Neuron (in vitro differentiated cells): ENCODE measurements at regions not wholly inside any gene's neighbourhood (a gene's known extent, or its start where the extent isn't known, plus 50 kb on each side); places are given as distances from the start of the nearest gene placed in this dataset.

ENCODE experiments used
- H2AFZ ChIP-seq: one replicate; pipeline ENCODE4 v1.6.1; 2013; ENCODE audit warnings: low read depth, mild to moderate bottlenecking, inconsistent platforms, low read length, moderate library complexity
- H3K27me3 ChIP-seq: one replicate; pipeline ENCODE4 v1.6.1; 2013; ENCODE audit warnings: low read length; ENCODE audit not compliant: insufficient read depth
- H3K36me3 ChIP-seq: one replicate; pipeline ENCODE4 v1.6.1; 2013; ENCODE audit warnings: low read length; ENCODE audit not compliant: insufficient read depth
- H3K4me1 ChIP-seq: one replicate; pipeline ENCODE4 v1.6.1; 2013; ENCODE audit warnings: low read length; ENCODE audit not compliant: insufficient read depth
- H3K4me3 ChIP-seq: 2 replicates; pipeline ENCODE4 v1.5.1; 2013; ENCODE audit warnings: mild to moderate bottlenecking, low read length, moderate library complexity
- H3K9me3 ChIP-seq: one replicate; pipeline ENCODE4 v1.6.1; 2013; ENCODE audit warnings: low read length

DNA sequence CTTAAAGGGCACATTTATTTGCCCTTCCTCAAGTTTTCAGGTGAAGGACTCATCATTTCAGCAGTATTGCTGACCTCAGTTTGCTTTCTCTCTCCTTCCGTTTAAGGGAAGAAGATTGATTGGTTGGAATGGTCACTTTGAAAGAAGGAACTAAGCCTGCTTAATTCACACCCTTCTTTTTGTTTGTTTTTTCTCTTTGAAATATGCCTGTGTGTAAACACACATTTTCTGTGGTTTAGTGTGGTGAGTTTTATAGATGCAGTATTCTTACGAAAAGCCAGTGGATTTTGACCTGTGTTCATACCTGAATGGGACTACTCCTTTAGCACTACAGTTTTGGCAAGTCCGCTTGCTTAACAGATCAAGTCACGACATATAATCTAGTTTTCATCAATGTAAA lies 548.8 kb upstream of the EPHA7 start:
- Histone ChIP-seq H2AFZ (no peak overlapping the region), H3K4me3 (no peak overlapping the region), H3K27me3 (no peaks in the 10 kb centered on the region), H3K9me3 (no peaks in the 10 kb centered on the region), H3K36me3 (no peaks in the 10 kb centered on the region), H3K4me1 (peaks cover 5% of the 10 kb centered on the region)

DNA sequence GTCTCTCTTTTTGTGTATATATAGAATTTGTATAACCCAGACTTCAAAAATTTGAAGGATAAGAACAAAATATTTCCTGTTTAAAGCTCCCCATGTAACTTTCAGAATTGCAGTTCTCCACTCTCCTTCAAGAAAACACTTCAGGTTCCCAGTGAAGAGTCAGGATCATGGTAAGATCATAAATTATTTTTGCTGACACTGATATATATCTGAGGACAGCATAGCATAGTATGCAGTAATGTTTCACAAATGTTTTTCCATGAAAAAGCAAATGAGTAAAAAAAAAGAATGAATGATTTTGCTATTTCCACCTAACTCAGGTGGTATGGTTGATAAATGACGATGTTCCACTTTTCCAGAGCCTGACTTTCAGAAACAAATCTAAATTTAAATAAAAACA lies 545.6 kb upstream of the EPHA7 start:
- Histone ChIP-seq H3K27me3 (no peaks in the 10 kb centered on the region), H3K4me3 (no peak overlapping the region), H2AFZ (no peak overlapping the region), H3K9me3 (no peaks in the 10 kb centered on the region), H3K4me1 (peaks cover 5% of the 10 kb centered on the region), H3K36me3 (no peaks in the 10 kb centered on the region)

DNA sequence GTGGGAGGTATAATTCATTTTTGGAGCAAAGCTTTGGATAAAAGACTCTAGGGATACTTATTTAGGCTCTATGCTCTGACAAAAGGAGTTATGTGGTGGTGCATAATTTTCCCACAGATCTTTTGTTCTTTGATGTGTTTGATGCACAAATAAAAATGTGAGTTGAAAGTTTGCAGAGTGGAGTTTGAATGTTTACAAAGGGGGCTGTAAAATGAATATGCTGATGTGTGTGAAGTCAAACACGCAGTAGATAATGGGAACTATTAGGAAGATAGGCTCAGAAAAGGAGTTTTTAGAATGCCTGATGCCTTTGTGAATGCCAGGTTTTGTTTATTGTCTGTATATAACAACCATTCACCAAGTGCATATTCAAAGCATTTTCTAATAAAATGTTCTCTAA lies 545.0 kb upstream of the EPHA7 start:
- Histone ChIP-seq H3K4me1 (peaks cover 5% of the 10 kb centered on the region), H2AFZ (no peak overlapping the region), H3K4me3 (no peak overlapping the region), H3K27me3 (no peaks in the 10 kb centered on the region), H3K36me3 (no peaks in the 10 kb centered on the region), H3K9me3 (no peaks in the 10 kb centered on the region)

DNA sequence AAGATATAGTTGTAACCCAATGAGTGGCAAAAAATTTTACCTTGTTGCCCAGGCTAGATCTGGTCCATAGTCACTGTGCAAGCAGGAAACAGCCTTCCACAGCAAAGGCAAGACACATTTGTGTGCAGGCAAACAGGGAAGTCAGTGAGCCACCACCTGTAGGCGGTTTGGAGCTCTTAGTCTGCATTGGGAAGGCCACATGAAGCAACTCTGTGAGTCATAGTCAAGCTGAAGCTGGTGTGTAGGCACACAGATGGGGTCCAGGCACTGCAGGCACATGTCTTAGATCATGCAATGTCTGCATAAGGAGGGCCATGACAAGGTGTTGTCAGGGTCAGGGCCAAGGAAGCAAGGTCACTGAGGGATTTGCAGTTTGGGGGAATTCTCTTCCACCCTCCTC lies 543.2 kb upstream of the EPHA7 start:
- H3K36me3 ChIP-seq, result no peaks in the 10 kb centered on the region
- H3K4me1 ChIP-seq, result peaks cover 5% of the 10 kb centered on the region
- no peaks in the 10 kb centered on the region for H3K27me3 ChIP-seq
- no peaks in the 10 kb centered on the region for H3K9me3 ChIP-seq
- no peak overlapping the region for H2AFZ ChIP-seq
- no peak overlapping the region for H3K4me3 ChIP-seq

DNA sequence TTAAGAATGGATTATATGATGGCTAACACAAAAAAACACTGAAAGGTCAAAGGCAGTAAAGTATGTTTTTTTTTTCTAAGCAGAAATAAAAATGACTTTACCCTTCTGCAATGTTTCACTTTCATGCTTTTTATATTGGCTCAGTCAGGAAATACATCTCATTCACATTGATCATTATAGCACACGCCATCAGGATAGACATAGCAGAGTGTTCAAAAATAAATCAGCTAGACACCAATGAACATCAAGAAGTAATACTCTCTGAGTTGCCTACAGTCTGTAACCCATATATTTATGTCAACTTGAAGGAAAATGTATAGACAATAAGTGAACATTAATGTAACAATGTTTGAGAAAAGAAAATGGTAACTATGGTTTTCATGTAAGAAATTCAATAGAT lies 535.2 kb upstream of the EPHA7 start:
- Histone ChIP-seq H3K9me3 (no peaks in the 10 kb centered on the region), H2AFZ (no peak overlapping the region), H3K27me3 (no peaks in the 10 kb centered on the region)

DNA sequence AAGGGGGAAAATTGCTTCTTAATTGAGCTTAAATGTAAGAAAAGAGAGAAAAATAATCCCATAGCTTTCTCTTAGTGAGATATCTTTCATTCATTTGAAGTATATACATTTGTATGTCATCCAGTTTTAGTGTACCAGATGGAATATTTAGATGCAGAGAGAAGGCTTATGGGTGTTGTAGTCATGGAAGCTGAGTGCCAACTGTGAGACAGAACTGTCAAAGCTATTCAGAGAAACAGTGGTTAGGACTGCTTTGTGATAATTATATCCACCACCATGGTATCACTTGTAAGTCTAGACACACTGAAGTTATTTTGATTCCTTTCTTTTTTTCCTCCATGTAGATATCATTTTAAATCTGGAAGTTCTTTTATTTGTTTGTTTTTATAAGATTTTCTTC lies 524.3 kb upstream of the EPHA7 start:
- H3K4me3 ChIP-seq, result no peak overlapping the region
- no peaks in the 10 kb centered on the region for H3K9me3 ChIP-seq
- H2AFZ ChIP-seq, result no peak overlapping the region
- H3K4me1 ChIP-seq, result peaks cover 6% of the 10 kb centered on the region
- no peaks in the 10 kb centered on the region for H3K27me3 ChIP-seq
- no peaks in the 10 kb centered on the region for H3K36me3 ChIP-seq

More for the DNA sequence above, 535.2 kb upstream of the EPHA7 start:
- H3K4me1 ChIP-seq, result no peaks in the 10 kb centered on the region
- H3K4me3 ChIP-seq, result no peak overlapping the region
- H3K36me3 ChIP-seq, result no peaks in the 10 kb centered on the region

DNA sequence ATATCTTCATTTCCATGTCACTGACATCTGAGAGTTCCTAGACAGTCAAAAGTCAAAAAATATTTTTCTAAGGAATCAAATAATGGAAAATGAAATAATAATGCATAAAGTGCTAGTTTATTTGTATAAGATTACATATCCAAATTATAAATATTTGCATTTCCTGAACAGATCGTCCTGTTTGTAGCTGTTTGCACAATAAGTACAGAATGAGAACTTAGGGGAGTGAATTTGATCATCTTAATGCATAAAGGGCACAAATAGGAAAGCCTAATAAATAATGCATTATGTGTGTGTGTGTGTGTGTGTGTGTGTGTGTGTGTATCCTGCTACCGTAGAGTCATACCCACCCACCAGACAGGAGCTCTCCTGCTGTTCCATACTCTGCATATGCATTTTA lies 521.0 kb upstream of the EPHA7 start:
- Histone ChIP-seq H3K4me3 (no peak overlapping the region), H3K27me3 (no peaks in the 10 kb centered on the region), H3K36me3 (no peaks in the 10 kb centered on the region), H3K9me3 (no peaks in the 10 kb centered on the region), H2AFZ (no peak overlapping the region), H3K4me1 (peaks cover 6% of the 10 kb centered on the region)

DNA sequence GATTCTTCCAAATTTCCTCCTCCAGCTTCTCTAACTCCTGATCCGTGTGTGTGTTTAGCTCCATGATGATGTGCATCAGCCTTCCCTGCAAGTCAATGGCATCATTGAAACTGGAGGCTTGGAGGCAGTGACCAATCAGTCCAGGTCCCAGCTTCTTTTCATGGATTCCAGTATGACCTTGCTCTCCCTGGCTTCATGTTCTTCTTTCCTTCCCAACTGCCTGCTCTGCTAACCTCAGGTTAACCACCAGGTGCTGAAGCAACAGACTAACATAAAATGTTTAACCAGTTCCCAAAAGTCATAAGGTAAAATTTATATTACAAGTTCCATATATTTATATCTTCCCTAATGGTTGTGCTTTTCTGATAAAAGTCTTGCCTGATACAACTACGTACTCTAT lies 512.8 kb upstream of the EPHA7 start:
- Histone ChIP-seq H3K27me3 (no peaks in the 10 kb centered on the region), H3K9me3 (no peaks in the 10 kb centered on the region), H2AFZ (no peak overlapping the region), H3K4me1 (no peaks in the 10 kb centered on the region), H3K36me3 (no peaks in the 10 kb centered on the region), H3K4me3 (no peak overlapping the region)

DNA sequence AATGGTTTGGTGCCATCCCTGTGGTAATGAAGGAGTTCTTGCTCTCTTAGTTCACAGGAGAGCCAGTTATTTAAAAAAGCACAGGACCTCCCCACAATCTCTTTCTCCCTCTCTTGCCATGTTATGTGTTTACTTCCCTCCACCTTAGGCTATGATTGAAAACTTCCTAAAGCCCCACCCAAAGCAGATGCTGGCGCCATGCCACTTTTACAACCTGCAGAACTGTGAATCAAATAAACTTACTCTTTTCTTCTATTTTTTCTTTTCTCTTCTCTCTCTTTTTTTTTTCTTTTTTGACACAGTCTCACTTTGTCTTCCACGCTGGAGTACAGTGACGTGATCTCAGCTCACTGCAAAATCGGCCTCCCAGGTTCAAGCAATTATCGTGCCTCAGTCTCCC lies 508.4 kb upstream of the EPHA7 start:
- Histone ChIP-seq H3K27me3 (no peaks in the 10 kb centered on the region), H3K4me3 (no peak overlapping the region), H3K9me3 (no peaks in the 10 kb centered on the region), H3K36me3 (no peaks in the 10 kb centered on the region), H2AFZ (no peak overlapping the region), H3K4me1 (no peaks in the 10 kb centered on the region)

DNA sequence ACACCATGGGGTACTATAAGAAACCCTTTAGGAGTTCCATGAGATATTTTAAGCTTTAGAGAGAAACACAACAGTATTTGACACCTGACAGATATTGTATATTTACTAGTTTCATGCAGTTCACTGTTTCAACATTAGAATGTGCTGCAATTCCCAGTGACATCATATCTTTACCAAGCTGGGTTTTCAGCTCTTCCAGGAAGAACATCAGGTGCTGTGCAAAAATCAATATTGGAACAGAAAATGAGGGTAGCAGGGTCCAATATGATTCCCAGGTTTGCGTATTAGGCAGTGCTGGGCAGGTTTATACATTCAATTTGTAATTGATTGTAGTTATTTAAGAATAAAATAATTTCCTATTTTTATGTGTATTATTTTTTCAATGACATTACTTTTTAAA lies 500.0 kb upstream of the EPHA7 start:
- Histone ChIP-seq H3K4me3 (no peak overlapping the region), H3K4me1 (no peaks in the 10 kb centered on the region), H2AFZ (no peak overlapping the region), H3K36me3 (no peaks in the 10 kb centered on the region), H3K27me3 (no peaks in the 10 kb centered on the region), H3K9me3 (no peaks in the 10 kb centered on the region)

DNA sequence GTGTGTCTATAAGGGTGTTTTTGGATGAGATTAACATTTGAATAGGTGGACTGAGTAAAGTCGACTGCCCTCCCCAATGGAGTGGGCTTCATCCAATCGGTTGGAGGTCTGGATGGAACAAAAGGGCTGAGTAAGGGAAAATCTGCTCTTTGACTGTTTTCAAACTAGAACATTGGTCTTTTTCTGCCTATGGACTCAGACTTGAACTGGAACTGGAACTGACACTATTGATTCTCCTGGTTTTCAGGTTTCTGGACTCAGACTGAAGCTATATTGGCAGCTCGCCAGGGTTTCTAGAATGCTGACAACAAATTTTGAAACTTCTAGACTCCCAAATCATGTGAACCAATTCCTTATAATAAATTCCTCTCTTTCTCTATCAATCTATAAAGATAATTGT lies 498.9 kb upstream of the EPHA7 start:
- Histone ChIP-seq H3K9me3 (no peaks in the 10 kb centered on the region), H3K27me3 (no peaks in the 10 kb centered on the region), H3K4me3 (no peak overlapping the region), H3K36me3 (no peaks in the 10 kb centered on the region), H2AFZ (no peak overlapping the region), H3K4me1 (no peaks in the 10 kb centered on the region)

DNA sequence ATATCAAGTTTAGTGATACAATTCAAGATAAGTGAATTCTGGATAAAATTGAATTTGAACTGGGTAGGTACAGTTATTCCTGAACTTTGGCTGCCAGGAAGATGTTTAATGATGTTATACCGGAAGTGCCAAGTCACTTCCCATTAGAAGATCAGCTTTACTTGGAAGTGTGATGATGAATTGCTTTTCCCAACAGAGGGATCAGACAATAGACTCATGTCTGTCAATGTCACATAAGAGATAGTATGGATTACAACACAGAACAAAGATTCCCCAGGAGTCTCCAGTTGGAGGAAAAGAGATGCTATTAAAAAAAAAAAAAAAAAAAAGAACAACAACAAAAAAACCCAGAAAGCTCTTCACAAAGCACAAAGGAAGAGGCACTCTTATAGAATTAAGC lies 497.9 kb upstream of the EPHA7 start:
- no peak overlapping the region for H3K4me3 ChIP-seq
- H3K9me3 ChIP-seq, result no peaks in the 10 kb centered on the region
- no peaks in the 10 kb centered on the region for H3K4me1 ChIP-seq
- no peaks in the 10 kb centered on the region for H3K27me3 ChIP-seq
- no peak overlapping the region for H2AFZ ChIP-seq
- H3K36me3 ChIP-seq, result no peaks in the 10 kb centered on the region

DNA sequence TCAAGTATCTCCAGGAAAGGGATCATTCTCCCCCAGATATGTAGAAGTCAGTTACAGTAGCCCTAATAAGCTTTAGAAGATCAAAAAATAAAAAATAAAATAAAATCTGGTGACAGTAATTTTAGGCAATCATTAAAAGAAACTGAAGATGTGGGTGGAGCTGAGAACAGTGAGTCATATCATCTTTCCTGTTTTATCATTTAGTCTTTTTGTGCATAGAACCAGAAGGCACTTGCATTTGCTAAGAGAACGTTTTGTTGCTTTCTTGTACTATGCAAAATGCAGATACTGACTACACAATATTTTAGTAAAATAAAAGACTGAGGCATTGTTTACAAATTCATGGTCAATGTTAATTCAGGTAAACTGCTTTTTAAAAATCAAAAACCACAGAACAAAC lies 497.4 kb upstream of the EPHA7 start:
- Histone ChIP-seq H3K4me1 (no peaks in the 10 kb centered on the region), H3K4me3 (no peak overlapping the region), H3K36me3 (no peaks in the 10 kb centered on the region), H3K27me3 (no peaks in the 10 kb centered on the region), H2AFZ (no peak overlapping the region), H3K9me3 (no peaks in the 10 kb centered on the region)

DNA sequence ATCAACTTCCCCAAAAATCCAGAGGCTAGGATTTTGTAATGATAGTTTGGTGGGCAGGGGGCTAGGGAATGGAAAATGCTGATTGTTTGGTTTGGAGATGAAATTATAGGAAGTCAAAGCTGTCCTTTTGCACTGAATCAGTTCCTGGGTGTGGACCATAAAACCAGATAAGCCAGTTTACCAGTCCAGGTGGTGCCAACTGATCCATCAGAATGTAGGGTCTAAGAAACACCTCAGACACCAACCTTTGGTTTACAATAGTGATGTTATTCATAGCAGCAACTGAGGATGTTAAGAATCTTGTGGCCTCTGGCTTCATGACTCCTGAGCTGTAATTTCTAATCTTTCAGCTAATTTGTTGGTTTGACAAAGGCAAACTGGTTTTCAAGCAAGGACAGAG lies 496.6 kb upstream of the EPHA7 start:
- H3K4me1 ChIP-seq, result no peaks in the 10 kb centered on the region
- no peaks in the 10 kb centered on the region for H3K27me3 ChIP-seq
- no peaks in the 10 kb centered on the region for H3K36me3 ChIP-seq
- no peak overlapping the region for H3K4me3 ChIP-seq
- H3K9me3 ChIP-seq, result no peaks in the 10 kb centered on the region
- H2AFZ ChIP-seq, result no peak overlapping the region
